Activated gamma-delta T cell treated with Interleukin-2 at 50 U/mL for 16 hours (primary cell): ENCODE measurements at regions not wholly inside any gene's neighbourhood (a gene's known extent, or its start where the extent isn't known, plus 50 kb on each side); places are given as distances from the start of the nearest gene placed in this dataset.
"Not testable (repeated sequence)": the region's sequence is repeated elsewhere in the genome, so short reads cannot be mapped to it uniquely, and the experiment has no call there.

Source experiments
- DNase-seq: peaks from one replicate; pipeline ENCODE4 v3.0.0-alpha.2; 2020

DNA sequence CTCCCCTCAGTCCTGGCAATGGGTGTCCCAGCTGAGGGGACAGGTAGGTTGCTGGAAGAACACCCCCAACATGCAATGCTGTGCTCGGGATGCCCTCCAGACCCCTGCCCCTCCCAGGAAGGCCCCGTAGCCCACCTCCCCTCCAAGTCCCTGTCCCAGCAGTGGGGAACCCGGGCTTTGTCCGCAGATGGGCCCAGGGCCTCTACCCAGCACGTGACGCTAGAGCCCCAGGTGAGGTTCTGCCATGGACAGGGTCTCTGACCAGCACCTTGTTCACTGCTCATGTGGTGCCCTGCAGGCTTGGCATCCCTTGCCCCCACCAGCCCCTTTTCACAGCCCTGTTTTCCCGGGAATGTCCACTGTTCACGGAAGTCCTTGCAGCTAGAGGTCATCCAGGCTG lies 220.0 kb upstream of the SGCG start:
- no peak for DNase-seq

DNA sequence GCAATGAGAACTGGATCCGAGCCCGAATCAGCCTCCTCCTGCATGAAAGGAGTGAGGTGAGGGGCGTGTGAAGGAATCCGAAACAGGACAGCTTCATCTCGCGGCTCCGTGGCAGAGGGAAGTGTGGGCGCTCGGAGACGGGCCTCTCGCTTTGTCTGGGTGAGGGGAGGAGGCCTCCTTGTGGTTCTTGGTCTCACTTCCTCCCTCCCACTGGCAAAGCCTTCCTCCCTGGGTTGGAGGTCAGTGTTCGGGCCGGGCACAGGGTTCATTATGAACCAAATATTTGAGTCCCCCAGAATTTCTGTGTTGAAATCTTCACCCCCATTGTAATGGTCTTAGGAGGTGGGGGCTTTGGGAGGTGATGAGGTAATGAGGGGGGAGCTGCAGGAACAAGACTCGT lies 219.4 kb upstream of the SGCG start:
- not testable (repeated sequence) for DNase-seq

GRCh38 chr13:22961835-22962537 lies 218.8 kb upstream of the SGCG start:
- no peak for DNase-seq

- not testable (repeated sequence) for DNase-seq
Measured at GRCh38 chr13:22963384-22964053, 217.3 kb upstream of the SGCG start.

- DNase-seq = no peak
Measured at GRCh38 chr13:22964245-22964966, 216.4 kb upstream of the SGCG start.

DNA sequence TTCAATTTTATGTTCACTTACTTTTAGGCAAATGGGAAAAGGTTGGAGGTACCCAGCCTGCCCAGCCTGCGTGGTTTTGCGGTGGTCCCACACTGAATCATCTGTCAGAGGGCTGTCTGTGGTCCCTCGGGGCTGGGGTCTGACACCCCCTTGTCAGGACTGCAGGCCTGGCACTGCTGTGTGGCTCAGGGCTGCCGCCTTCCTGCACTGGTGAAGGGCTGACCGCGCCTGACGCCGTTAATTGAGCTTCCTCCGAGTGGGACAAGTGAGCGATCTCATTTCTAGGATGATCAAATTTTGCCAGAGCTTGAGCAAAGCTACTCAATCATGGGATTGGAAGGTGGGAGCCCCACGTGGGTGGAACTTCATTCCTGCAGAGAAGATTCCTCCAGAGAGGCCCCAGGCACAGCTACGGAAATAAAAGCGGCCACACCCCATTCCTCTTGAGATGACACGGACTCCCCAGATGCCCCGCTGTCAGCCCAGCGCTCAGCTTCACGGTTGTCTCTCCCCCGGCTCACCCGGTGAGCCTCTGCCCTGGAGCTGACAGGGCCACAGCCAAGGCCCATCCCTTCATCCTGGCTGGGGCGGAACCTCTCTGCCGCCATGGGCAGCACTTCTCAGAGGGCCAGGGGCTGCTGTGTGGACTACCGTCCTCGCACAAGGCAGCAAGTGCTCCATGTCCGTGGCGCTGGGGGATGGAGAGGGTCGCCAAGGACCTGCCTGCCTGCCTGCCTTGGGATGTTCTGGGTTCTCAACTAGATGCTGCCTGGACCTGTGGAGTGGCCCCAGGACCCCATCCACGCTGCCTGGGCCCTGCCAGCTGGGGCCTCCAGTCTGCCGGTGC lies 215.5 kb upstream of the SGCG start:
- DNase-seq = not testable (repeated sequence)

DNA sequence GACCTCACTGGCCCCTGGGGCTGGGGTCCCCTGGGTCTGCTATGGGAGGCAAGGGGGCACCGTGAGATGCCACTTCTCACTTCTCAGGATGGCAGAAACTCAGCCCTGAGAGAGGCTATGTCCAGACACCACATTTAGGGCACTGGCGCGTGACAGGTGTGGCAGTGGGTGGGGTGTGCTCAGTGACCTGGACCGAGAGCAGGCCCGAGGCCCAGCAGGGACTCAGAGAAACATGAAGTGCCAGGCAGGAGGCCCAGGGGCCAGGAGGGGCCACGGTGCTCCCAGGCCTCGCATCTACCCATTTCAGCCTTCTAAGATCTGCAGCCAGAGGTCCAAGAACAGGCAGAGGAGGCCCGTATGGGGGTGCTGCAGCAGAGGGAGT lies 214.9 kb upstream of the SGCG start:
- DNase-seq = not testable (repeated sequence)

DNA sequence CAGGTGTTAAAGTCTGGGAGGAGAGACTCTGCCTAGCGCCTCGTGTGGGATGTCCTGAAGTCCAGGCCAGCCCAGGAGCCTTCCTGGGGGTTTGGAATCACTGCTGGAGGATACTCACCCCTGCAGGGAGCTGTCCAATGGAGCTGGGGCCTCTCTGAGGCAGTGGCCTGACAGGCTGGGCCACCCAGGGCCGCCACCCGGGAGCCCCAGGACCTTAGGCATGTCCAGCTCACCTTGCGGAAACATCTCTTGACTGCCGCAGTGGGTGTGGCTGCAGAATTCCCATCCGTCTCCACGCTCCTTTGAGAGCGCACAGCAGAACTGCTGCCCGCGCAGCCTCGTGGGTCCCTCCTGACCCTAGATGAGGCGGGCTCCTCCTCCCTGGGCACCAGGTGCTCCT lies 214.0 kb upstream of the SGCG start:
- DNase-seq = not testable (repeated sequence)

- no peak for DNase-seq
Measured at GRCh38 chr13:22967669-22968068, 213.1 kb upstream of the SGCG start.

- no peak for DNase-seq
Measured at GRCh38 chr13:22979952-22980351, 200.8 kb upstream of the SGCG start.

DNA sequence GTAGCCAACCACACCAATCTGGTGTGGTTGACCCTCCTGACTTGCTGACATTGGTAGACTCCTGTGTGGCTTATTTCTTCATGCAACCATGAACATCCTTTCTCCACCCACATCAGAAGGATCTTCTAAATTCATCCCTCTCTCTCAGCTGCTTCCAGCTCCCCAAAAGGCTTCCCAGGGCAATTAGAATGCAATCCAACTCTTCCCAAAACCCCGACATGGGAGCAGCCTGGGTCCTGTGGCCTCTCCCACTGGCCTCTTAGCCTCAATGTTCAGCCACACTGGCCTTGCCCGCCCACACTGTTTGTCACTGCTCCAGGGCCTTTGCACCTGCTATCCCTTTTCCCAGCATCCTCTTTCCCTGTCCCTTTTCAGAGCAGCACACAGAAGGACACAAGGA lies 199.8 kb upstream of the SGCG start:
- no peak for DNase-seq

- no peak for DNase-seq
Measured at GRCh38 chr13:22993148-22993547, 187.6 kb upstream of the SGCG start.

- no peak for DNase-seq
Measured at GRCh38 chr13:23003446-23003845, 177.3 kb upstream of the SGCG start.

DNA sequence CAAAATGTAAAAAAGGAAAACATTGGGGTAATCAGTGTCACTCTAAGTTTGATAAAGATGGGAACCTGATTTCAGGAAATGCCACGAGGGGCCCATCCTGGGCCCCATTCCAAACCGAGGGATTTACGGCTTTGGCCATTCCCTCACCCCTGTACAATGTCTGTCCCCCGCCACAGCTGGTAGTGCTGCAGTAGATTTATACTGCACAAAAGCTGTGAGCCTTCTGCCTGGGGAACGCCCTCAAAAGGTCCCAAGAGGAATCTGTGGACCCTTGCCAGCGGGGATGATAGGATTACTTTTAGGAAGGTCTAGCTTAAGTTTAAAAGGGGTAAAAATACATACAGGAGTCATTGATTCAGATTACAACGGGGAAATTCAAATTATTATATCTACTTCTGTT lies 173.4 kb upstream of the SGCG start:
- DNase-seq = no peak

GRCh38 chr13:23018143-23018542 lies 162.6 kb upstream of the SGCG start:
- DNase-seq = no peak

- peak; percentile 6 for DNase-seq
Measured at GRCh38 chr13:23020246-23020843, 160.4 kb upstream of the SGCG start.

DNA sequence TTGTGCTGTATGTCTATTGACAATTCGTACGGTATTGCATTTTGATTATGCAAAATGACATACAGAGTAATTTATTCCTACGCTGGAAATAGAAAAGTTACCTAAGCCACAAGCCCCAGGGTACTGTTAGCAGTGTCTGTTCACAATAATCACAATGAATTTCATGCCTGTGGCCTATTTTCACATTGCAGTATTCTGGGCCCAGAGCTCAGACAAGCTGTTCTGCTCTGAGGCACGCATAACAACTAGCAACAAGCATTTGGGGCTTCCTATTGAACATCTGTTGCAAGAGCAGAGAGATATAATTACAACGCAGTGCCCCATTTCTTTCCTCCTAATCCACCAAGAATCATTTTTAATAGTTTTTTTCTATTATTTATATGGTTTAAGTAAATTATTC lies 158.9 kb upstream of the SGCG start:
- no peak for DNase-seq

GRCh38 chr13:23022704-23023103 lies 158.1 kb upstream of the SGCG start:
- no peak for DNase-seq

DNA sequence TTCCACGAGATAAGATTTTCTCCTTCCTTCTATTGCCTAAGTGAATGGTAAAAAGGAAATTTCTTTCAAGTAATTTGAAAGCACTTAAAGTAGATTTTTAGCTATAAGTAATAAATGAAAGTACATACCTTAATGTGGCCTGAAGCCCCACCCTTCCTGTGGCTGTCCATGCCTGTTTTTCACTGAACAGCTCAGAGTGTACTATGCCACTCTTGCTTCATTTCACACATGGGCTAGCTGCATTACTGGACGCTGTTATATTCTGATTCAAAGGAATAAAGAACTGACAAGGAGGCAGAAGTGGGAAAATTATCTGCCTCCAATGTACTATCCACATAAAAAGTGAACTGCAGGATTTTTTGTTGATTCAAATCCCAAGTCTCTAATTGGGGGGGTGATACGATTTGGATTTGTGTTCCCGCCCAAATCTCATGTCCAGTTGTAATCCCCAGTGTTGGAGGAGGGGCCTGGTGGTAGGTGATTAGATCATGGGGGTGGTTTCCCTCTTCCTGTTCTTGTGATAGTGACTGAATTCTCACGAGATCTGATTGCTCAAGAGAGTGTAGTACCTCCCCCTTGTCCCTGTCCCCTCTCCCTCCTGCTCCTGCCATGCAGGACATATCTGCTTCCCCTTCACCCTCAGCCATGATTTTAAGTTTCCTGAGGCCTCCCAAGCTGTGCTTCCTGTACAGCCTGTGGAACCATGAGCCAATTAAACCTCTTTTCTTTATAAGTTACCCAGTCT lies 154.7 kb upstream of the SGCG start:
- no peak for DNase-seq

DNA sequence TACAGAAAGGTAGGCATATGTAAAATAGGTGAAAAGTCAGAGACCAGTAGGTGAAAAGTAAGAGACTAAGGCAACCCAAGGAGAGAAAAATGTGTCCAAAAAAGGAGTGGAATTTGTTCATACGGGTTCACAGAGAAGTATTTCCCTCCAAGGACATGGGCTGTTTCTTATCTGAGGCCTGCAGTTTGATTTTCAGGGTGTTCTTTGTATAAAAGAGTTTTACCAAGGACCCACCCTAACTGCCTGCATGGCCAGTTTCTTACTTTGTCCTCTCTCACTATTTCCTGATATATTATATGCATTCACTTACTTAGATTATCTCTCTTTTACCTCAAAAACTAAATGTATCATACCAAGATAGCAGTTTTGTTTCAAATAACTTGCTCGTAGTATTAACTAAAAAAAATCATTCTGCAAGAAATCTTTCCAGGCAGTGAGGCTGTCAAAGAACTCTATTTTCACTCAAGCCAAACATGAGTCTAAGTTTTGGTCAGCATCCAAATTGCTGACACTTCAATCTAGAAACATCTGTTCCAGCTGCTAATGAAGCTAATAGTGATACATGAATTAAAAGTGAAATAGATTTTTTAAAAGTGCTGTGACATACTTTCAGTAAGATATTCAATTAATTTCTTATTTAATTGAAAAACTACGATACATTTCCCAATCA lies 141.4 kb upstream of the SGCG start:
- no peak for DNase-seq

- DNase-seq = no peak
Measured at GRCh38 chr13:23042181-23042580, 138.6 kb upstream of the SGCG start.
